ENCODE measurements at regions not wholly inside any gene's neighbourhood (a gene's known extent, or its start where the extent isn't known, plus 50 kb on each side); places are given as distances from the start of the nearest gene placed in this dataset.
"Not testable (repeated sequence)": the region's sequence is repeated elsewhere in the genome, so short reads cannot be mapped to it uniquely, and the experiment has no call there.

DNA sequence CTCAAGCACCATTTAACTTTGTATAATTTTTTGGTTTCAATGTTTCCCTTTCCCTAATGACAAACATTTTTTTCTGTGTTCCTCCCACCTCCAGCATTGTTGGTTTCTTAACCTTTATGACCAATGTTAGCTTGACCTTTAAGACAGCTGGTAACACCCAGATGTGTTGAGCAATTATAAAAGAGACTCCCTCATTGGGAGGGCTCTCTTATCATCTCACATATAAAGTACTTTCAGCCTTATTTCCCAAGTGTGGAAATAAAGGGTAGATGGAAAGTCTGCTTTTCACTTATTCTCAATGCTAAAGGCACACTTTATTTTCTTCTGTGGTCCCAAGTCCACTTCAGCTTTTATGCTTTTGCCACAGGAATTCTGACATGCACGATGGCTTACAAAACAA lies 1420.4 kb downstream of the RAPGEF2 start:
- DNase-seq: no peak

DNA sequence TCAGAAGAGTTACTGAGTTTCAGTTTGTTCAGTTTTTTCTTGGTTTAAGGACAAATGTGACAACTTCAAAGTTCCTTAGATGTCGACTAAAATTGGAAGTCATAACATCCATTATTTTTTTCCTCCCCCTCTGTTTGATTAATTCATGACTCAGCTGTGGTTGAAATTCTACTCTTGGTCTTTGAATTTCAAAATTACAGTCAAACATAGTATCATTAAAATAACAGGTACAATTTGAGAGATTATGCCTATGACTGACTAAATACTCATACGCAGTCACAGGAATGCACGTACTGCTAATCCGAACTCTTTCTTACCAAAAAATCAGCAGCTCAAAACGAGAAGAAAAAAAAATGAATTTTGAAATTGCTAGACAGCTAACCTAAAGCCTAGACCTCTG lies 1434.8 kb downstream of the RAPGEF2 start:
- no peak for DNase-seq

DNA sequence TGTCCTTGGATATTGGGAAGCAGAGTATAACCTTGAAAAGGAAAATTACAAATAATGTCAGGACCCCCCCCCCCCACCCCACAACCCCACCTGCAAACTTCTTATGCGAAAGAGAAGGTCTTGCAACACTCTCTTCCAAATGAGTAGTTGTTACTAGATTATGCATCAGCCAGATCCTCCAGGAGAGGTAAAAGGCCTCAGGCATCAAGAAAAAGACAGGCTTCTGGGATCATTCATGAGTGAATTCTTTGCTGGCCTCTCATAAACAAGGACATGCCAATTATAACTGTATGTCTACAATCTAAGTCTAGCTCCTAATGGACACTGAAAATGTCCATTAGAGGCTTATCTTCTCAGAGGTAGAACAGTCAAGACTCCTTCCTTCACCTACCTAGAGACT lies 1443.3 kb downstream of the RAPGEF2 start:
- no peak for DNase-seq

GRCh38 chr4:160549951-160550519 lies 1447.2 kb downstream of the RAPGEF2 start:
- DNase-seq: not testable (repeated sequence)

DNA sequence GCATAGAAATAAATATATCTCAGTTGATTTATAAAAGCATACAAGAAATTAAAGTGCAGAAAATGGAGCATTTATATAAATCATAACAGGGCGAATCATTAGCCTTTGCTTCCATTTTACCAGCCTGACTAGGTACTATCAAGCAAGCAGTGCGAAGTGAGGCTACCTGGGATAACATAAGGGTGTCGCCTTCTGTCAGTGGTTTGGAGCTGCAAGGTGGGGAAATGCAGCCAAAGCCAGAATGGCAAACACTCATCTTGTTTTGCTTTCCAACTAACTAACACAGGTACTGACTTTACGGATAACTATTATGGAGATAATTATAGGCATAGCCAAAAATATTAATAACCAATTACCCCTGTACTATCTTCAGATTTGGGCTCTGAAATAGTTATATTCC lies 1459.8 kb downstream of the RAPGEF2 start:
- DNase-seq: no peak

- DNase-seq: no peak
Observed at GRCh38 chr4:160563552-160564282, 1460.8 kb downstream of the RAPGEF2 start.

DNA sequence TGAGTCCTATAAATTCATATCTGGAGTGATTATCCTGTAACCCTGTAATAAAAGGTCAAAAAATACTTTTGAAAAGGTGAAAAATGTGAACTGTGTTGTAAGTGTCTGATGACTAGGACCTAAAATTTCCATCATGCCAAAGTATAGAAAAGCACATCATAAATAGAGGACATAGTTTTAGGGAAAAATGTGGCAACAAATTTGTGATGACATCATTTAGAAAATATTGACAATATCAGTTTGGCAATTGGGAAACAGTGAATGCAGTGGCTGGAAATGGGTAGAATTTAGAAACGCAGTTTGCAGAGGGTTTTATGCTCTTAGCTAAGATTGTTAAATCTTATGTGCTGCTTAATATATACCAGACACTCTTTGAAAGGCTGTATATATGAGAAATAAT lies 1464.8 kb downstream of the RAPGEF2 start:
- DNase-seq: no peak

GRCh38 chr4:160570271-160570670 lies 1467.4 kb downstream of the RAPGEF2 start:
- no peak for DNase-seq

DNA sequence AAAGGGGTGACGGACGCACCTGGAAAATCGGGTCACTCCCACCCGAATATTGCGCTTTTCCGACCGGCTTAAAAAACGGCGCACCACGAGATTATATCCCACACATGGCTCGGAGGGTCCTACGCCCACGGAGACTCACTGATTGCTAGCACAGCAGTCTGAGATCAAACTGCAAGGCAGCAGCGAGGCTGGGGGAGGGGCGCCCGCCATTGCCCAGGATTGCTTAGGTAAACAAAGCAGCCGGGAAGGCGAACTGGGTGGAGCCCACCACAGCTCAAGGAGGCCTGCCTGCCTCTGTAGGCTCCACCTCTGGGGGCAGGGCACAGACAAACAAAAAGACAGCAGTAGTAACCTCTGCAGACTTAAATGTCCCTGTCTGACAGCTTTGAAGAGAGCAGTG lies 1471.4 kb downstream of the RAPGEF2 start:
- not testable (repeated sequence) for DNase-seq

- peak; percentile 9 for DNase-seq
Observed at GRCh38 chr4:160580581-160580980, 1477.7 kb downstream of the RAPGEF2 start.

- peak; percentile 12 for DNase-seq
Observed at GRCh38 chr4:160592258-160592657, 1489.4 kb downstream of the RAPGEF2 start.

DNA sequence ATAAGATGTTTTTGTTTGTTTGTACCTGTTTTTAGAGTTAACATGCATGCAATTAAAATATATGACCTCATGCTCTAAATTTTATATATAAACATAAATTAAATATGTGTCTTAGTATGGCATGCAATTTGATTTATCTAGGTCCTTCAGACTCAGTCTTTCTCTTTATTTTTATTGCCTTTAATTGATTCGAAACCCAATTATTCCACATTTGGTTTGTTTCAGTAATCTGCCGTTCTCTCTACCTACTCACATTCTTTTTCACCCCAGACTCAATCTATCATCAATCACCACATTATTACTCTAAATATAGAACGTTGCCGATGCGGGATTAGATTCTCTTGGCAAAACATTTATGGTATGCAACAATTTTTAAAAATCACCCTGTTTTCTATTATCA lies 1492.8 kb downstream of the RAPGEF2 start:
- no peak for DNase-seq

- DNase-seq: no peak
Observed at GRCh38 chr4:160604541-160604940, 1501.7 kb downstream of the RAPGEF2 start.

GRCh38 chr4:160611181-160611580 lies 1508.3 kb downstream of the RAPGEF2 start:
- no peak for DNase-seq

DNA sequence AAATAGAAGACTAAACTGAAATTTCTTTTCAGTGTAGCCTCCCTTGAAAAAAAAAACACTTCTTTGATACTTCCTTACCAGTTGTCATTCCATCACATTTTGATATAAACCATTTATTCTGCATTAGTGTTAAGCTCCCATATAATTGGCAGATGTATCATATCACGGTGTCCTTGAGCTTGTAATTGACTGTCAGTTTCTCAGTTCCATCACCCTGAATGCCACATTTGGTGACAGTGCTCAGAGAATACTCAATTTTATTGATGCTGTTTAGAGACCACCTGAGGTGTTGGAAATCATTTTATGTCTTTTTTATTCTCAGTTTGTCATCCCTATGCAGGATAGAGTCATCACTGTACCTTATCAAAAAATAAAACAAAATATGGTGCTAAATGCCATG lies 1528.2 kb downstream of the RAPGEF2 start:
- no peak for DNase-seq

- DNase-seq: no peak
Observed at GRCh38 chr4:160652790-160653189, 1511.0 kb downstream of the FSTL5 start.

GRCh38 chr4:160675550-160675949 lies 1488.2 kb downstream of the FSTL5 start:
- DNase-seq: no peak

GRCh38 chr4:160685729-160686128 lies 1478.1 kb downstream of the FSTL5 start:
- DNase-seq: no peak

DNA sequence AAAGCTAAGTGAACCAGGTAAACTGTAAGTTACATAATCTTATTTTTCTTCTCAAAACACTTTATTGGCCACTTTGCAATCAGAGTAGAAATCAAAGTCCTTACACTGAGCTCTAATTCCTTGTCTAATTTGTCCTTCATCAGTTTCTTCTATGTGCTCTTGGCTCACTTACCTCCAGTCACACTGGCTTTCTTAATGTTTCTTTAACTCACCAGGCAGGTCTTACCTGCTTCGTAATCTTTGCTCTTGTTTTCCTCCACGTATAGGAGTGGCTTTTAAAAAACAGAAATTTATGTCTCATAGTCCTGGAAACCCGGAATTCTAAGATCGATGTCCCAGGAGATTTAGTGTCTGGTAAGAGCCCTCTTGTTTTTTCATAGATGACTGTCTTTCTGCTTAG lies 1462.1 kb downstream of the FSTL5 start:
- DNase-seq: no peak

DNA sequence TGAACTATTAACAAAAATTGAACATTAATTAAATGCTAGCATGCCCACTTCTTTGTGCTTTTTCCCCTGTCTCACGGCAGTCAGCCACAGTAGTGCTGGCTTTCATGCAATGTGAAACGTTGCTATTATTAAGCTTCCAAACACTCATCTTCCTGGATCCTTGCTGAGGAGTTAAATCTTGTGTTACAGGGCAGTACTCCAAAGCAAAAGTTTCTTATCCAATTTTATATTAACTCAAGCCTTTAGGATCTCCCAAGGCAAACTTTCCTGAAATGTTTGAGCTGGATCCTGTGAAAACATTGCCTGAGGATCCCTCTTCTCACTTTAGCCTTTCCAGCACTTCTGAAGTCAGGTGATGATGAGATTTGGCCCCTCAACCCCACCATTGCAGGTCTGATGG lies 1454.8 kb downstream of the FSTL5 start:
- DNase-seq: no peak

DNA sequence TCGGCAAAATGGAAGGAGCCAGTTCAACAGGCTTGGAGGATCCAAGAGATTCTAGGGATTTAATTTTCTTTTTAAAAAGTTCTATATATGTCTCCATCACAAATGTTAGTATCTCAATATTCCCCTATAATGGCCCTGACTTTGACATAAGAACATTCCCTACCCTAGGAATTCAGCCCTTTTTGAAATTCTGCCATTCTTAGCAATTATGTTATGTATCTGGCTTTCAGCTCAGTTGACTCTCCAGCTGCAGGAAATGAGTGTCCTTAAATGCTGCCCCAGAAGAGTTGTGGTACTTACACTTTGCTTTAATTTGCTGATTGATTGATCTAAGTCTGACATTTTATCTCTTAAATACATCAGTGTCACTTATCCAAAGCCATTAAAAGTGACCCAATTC lies 1454.3 kb downstream of the FSTL5 start:
- no peak for DNase-seq

DNA sequence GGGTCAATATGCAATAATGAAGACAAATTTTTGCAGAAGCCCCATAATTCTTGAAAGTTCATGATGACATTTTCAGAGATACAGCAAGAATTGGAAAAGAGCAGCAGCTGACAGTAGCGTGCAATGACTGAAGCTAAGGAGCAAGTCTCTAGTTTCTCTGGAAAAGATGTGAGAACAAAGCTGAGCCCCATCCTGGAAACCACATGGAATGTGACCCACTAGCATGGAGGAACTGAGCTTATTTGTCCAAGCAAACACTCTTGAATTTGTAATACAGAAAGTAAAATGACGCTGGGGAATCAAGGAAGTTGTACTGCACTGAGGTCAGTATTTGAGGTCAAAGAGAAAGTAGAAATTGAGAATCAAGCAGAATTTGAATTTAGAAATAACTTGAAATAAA lies 1447.2 kb downstream of the FSTL5 start:
- DNase-seq: no peak

GRCh38 chr4:160717848-160718247 lies 1446.0 kb downstream of the FSTL5 start:
- DNase-seq: no peak

GRCh38 chr4:160724063-160724462 lies 1439.7 kb downstream of the FSTL5 start:
- DNase-seq: no peak

GRCh38 chr4:160745126-160745525 lies 1418.7 kb downstream of the FSTL5 start:
- DNase-seq: no peak

Data from eye (tissue), 1 donor.